GM18870 (cell line): ENCODE measurements at regions not wholly inside any gene's neighbourhood (a gene's known extent, or its start where the extent isn't known, plus 50 kb on each side); places are given as distances from the start of the nearest gene placed in this dataset.

ENCODE experiments used
- ATAC-seq: cut with Tn5 transposase; IDR thresholded peaks from one replicate; pipeline ENCODE4 v1.9.1; 2021; ENCODE audit warnings: moderate library complexity; ENCODE audit not compliant: unreplicated experiment

DNA sequence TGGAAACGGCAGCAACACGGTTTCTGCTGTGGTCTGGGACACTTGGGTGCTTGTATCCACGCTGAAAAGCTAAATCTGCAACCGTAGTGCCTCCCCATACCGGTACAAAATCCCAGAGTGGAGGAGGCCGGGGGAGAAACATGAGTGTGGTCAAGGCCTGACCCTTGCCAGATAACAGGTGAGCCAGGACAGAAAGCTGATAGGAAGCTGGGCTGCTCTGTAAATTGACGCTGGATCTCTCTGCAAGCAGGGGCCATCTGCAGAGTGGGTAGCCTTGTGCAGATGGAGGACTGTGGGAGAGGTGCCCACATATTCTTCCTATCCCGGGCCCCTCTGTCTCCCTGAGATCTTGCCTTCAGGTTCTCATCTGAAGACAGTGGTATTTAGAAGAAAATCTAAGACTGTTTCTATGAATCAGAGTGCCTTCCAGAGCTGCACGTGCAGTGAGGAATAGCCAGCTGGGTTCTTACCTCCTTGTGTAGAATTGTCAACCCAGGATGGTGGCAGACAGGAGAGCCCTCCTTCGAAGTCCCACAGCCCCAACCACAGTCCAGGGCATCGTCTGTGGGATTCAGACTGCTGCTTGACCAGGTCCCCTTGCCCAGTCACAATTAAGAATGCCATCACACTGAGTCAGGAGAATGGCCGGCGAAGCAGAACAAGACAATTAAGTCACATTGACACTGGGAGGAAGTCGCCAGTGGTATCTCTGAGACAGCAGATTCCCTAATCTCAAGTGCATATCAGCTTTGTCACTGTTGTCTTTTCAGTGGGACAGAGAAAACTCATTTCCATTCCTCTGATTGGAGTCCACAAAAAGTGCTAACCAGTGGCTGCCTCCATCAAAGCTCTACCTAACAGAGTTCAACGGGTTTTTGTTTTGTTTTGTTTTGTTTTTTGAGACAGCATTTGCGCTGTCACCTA, 100.0 kb upstream of the RIPOR2 start:
- no peak for ATAC-seq

DNA sequence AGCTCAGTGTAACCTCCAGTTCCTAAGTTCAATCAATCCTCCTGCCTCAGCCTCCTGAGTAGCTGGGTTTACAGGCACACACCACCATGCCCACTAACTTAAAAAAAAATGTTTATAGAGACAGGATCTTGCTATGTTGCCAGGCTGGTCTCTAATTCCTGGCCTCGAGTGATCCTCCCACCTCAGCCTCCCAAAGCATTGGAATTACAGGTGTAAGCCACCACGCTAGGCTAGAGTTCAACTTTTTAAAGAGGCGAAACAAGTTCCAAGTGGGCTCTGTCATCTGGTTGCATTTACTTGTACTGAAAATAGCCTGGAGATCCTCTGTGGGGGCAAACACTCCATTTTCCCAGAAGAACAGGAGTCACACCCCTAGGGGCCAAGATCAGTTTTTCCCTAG, 100.7 kb upstream of the RIPOR2 start:
- no peak for ATAC-seq

DNA sequence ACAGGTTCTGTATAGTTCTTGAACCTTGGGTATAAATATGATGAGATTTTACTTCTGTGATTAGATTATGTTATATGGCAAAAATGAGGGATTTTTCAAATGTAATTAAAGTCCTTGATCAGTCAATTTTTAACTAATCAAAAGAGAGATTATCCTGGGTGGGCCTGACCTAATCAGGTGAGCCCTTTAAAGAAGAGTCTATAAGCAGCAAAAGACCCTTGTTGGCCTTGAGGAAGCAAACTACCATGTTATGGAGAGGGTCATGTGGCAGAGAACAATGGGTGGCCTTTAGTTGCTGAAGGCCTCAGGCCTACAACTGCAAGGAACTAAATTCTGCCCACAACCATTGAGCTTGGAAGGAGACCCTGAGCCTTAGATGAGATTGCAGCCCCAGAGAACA, 102.5 kb upstream of the RIPOR2 start:
- ATAC-seq = no peak

DNA sequence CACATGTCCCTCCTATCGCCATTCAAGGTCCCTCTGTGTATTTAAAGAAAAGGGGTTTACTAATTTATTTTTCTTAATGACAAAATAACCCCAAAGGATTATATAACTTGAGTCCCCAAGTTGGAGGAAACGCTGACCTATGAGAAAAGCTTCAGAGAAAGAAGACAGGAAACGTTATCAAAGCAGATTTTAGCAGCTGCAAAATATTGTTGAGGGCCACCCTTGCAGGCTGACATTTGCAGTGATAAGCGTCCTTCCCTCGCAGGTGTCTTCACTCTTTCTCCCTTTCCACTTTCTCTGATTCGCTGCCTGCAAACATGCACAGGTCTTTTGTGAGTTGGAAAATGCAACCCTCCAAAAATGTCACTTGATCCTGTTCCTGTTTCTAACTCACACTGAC, 103.2 kb upstream of the RIPOR2 start:
- ATAC-seq = no peak

DNA sequence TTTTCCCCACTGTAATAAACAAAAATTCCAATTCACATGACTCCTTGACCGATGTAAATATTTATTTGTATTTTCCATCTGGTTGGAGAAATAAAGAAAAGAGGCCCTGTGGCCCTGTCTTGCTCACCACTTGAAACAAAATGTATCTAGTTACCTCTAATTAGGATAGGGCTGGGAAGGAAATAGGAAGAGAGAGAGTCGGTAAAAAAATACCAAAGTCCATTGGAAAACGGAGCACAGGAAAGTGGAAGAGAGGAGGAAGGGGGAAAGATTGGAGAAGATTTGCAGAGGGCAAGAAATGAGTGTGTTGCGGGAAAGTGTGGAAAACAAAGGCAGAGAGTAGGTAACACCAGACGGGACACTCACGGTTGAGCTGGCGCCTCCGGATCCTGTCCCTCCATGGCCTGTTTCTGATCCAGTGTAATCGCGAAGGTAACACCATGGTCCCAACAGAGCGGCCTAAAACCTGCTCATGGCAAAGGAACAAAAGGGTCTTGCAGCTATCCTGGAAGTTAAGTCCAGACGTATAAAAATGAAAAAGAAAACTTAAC, 105.8 kb upstream of the RIPOR2 start:
- no peak for ATAC-seq

DNA sequence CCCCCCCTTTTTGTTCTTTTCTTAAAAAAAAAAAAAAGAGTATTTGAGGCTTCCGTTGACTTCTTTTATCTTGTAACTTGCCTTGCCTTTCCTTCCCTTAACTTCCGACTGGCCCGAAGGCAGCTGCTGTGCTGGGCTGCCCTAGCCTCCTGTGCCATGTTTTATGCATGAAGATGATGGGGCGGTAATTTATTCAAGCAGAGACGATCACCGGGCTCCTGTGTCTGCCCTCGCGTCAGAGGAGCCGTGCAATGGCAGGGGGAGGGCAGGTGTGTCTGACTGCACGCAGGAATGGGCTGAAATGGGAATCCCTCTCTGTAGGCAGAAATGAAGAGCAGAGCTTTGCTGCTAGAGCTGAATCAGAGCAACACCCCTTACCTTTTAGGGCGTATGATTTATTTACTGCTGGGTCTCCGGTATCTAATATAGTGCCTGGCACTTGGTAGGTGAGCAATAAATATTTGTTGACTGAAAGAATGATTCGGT, 106.3 kb upstream of the RIPOR2 start:
- ATAC-seq = no peak

DNA sequence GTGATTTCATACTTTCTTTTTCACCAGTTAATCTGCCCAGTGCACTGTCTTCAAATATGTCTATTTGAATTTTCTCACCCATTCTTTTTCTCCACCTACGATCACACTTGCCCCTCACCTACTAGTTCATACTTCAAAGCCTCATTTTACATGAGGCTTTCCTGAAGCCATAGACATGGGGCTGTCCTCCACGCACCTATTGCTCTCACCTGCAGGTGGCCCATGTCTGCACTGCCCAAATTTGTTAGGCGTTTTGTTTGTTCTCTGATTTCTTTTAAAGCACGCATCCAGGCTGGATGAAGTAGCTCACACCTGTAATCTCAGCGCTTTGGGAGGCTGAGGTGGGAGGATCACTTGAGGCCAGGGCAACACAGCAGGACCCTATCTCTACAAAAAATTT, 106.8 kb upstream of the RIPOR2 start:
- no peak for ATAC-seq

DNA sequence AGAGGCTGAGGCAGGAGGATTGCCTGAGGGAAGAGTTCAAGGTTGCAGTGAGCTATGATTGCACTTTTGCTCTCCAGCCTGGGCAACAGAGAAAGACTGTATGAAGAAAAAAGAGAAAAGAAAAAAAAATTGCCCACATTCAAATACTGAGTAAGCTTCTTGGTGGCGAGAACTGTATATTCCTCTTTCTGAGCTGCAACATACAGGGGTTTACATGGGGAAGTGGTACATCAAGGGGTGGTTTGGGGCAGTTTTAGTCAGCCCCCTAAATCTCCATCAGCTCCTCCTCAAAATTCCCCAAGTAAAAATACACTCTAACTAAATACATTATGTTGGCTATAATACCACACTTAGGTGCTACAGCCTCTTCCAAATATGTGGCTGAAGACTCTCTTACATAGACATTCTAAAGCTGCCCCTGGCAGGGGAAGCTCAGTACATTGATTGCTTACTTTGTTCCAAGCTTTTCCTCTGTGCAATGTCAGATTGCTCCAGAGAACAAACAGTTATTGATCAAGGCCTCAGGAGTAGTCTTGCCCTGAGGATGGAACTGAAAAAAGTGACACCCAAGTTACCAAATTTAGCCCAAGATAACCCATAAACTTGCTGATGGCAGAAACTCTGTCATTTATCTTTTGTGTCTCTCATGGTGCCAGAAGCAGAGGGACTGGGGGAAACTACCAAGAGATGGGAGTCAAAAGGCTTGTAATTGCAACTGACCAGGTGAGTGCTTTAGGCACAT, 107.4 kb upstream of the RIPOR2 start:
- ATAC-seq = no peak

DNA sequence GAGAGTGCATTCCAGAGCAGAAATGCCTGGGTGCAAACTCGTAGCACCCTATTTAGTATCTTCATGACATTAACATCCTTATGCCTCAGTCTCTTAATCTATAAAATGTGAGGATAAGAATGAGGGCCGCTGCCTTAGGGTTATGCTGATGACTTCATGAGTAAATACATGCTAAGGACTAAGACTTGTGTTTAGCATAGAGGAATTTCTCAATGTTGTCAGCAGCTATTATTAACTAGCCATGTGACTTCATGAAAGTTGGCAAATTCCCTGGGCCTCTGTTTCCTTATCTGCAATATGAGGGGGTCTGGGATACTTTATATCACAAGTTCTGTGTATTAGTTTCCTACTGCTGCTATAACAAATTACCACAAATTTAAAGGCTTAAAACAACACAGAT, 108.1 kb upstream of the RIPOR2 start:
- no peak for ATAC-seq

DNA sequence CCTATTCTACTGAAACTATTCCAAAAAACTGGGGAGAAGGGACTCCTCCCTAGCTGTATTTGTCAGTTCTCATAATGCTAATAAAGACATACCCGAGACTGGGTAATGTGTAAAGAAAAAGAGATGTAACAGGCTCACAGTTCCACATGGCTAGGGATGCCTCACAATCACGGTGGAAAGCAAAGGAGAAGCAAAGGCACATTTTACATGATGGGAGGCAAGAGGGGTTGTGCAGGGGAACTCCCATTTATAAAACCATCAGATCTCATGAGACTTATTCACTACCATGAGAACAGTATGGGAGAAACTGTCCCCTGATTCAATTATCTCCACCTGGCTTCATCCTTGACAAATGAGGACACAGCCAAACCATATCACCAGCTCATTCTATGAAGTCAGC, 111.2 kb upstream of the RIPOR2 start:
- ATAC-seq = no peak

DNA sequence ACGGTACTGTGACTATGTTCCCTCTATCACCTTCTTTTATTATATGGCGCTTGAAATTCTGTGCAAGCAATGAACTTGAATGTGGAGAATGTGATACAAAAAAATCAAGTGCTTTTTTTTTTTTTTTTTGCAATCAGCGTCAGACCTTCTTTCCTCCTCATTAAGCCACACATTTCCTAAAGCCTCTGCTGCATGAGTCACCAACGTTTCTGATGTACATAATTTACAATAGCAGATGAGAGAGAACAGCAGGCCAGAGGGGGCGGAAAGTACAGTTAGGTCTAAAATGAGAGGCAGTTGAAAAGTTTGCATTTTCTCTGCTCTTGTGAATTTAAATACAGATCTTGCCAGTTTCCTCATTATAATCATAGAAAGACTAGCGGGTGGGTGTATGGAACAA, 114.6 kb upstream of the RIPOR2 start:
- ATAC-seq = no peak

DNA sequence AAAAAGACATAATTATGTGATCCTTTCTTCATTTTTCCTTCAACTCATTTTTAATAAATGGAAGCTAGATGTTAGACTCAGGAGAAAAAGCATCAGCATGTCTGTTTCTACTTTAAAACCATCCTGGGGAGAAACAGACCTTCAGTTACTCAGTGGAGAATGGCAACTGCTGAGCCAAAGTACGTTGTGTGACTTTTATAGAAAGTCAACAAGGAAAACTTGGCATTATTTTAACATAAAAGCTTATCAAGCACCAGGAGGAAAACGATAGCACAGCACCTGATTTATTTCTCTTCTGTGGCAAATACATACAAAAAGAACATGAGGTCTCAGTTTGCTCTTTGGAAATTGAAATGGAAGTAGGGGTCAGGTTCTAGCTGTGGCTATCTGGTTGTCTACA, 115.3 kb upstream of the RIPOR2 start:
- ATAC-seq = no peak

DNA sequence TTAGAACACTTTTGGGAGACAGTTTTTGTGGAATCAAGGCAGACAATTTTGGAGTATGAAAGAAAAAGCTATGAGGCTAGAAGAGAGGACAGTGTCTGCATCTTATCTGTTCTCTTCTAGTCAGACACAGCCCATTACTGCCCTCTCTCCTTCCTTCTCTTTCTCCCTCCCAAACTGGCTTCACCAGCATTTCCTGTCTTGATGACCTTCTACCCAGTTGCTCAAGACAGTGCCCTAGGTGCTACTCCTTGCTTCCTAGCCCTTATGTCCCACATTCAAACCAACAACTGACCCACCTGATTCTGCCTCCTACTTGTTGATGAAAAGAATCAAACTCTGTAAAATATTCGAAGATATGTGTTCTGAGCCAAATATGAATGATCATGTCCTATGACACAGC, 116.4 kb upstream of the RIPOR2 start:
- ATAC-seq = no peak

DNA sequence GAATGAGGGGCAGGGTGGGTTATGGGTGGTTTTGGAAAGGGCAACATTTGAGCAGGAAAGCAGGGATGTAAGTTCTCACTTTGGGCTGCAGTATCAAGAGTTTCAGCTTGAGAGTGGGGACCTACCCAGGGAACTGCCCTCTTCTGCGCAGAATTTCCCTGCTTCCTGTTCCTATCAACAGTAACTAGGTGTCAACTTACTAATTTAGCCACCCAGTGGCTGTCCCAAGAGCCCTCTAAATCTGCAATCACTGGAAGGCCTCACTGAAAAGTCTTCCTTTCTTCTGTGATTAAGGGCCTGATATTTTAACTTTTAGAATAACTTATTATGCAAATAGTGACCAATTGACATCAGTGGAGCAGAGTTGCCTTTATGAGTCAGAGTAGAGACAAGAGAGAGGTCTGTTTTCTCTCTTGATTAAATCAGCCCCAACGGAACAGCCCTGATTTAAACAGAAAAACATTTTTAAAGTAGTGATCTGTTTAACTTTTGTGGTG, 118.2 kb upstream of the RIPOR2 start:
- peak; percentile 83 for ATAC-seq

DNA sequence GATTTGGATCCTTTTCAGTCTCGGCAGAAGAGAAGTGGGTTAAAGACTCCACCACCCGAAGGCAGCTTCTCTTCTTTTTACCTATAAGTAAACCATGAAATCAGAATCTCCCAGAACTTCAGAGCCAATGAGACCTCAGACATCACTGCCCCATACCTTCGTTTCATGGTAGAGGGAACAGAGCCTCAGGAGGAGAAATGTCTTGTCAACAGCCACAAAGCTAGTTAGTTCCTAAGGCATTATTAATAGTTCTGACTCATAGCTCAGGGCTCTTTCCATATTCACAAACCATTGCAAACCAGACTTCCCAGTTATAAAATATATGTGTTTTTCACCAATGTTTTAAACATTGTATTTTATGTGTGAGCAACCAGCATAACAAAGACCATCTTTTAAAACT, 118.7 kb upstream of the RIPOR2 start:
- no peak for ATAC-seq

DNA sequence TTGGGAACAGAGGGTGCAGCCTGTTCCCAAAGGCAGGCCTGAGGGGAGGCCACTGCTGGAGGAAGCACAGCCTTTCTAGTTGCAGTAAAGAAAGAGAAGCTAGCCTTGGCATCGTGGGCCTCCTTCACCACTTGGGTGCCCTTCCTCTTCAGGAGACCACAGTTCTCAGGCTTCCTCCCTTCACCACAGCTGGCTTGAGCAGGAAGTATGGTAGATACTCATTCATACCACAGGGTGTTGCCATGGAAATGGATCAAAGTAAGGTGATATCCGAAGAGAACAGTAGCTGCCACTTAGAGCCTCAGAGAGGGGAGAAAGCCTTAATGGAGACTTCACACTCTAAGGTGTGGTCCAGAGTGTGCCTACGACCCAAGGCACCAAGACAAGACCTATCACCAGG, 120.4 kb upstream of the RIPOR2 start:
- ATAC-seq = peak; percentile 61

DNA sequence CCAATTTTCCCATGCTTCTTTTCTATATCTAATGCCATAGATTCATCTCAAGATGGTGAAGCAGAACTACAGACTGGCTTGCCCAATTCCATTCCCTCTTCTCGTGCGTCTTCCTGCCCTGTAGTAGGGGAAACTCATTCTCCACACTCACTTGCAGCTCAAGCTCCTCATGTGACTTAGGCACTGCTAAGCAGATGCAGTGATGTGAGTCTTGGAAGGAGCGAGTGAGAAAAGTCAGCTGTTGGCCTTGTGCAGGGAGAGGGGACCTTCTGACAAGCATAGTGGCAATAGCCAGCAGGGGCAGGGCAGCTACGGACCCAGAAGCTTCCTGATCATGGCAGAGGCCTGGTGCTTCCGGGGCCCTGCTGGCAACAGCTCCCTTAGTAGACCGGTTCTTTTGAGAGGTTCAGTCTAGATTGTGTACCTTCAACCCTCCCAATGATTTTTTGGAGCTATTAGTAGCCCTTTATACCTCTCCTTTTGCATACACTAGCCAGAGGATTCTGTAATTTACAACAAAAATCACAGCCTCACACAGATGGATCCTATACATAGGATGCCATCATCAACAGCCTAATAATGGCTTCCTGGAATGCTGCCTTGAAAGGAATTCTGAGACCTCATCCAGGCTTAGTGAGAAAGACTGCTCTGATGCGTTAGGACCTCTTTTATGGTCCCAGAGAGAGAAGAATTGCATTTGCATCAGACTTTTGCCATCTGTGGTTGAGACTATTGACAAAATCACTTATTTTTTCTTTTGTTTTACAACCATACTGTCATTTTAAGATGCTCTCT, 121.5 kb upstream of the RIPOR2 start:
- no peak for ATAC-seq

DNA sequence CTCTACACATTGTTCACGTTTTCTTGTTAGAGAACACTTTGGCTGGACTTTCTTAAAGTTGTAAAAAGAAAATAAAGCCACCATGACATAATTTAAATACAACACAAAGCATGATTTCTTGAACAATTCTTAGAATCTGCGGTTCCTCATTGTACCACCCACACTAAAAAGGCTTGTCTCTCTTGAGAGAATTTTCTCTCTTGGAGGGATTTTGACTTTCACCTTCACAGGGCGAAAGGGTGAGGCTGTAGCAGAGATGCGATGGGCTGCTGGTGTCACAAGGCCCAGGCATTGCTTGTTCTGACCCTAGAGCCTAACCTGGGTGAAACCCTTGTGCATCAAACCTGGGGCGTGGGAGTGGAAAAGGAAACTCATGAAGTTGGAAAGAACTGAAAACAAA, 122.7 kb upstream of the RIPOR2 start:
- no peak for ATAC-seq

DNA sequence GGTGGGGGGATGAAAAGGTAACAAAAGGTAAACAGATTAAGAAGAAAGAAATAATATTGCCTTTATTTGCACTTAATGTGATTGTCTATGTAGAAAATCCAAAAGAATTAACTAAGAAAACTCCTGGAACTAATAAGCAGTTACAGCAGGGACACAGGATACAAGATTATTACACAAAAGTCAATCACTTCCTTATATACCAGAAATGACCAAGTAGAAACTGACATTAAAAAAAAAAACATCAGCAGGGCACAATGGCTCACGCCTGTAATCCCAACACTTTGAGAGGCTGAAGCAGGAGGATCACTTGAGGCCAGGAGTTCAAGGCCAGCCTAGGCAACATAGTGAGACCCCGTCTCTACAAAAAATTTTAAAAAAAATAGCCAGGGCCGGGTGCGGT, 123.2 kb upstream of the RIPOR2 start:
- ATAC-seq = no peak

DNA sequence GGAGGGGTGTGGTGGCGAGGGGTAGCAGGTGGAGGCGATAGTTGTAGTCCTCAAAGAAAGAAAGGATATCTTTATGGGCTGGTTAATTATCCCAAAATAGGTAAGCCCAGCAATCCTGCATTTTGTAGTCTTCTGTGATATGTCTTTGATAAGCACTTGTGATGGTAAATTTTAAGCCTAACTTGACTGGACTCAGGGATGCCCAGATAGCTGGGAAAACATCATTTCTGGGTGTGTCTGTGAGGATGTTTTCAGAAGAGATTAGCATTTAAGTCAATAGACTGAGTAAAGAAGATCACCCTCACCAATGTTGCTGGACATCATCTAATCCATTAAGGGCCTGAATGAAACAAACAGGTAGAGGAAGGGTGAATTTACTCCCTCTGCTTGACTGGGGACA, 124.8 kb upstream of the RIPOR2 start:
- ATAC-seq = no peak
